SK-N-SH treated with all-trans-retinoic acid at 6 μM for 48 hours (cell line): ENCODE measurements at regions not wholly inside any gene's neighbourhood (a gene's known extent, or its start where the extent isn't known, plus 50 kb on each side); places are given as distances from the start of the nearest gene placed in this dataset.

ENCODE experiments used
- ATAC-seq: fragments of 200-7000 bp; cut with Tn5 transposase; 3 replicates; pipeline ENCODE4 v1.9.1; 2020; ENCODE audit warnings: mild to moderate bottlenecking, moderate library complexity
- ARNTL ChIP-seq: fragments of 450-650 bp; formaldehyde crosslinking; IDR thresholded peaks from 2 replicates; pipeline ENCODE4 v1.5.0; 2020; ENCODE audit warnings: low read depth, mild to moderate bottlenecking, moderate library complexity, borderline replicate concordance
- BACH2 ChIP-seq: fragments of 250-450 bp; sonication (Bioruptor Pico); IDR thresholded peaks from 2 replicates; pipeline ENCODE4 v1.9.0; 2021; ENCODE audit warnings: mild to moderate bottlenecking, borderline replicate concordance
- CREB5 ChIP-seq: fragments of 250-450 bp; sonication (Bioruptor Pico); IDR thresholded peaks from 2 replicates; pipeline ENCODE4 v1.5.1; 2020; ENCODE audit warnings: low read depth, mild to moderate bottlenecking, moderate library complexity
- CSDC2 ChIP-seq: fragments of 250-450 bp; sonication (Bioruptor Pico); IDR thresholded peaks from 2 replicates; pipeline ENCODE4 v1.5.0; 2020; ENCODE audit warnings: mild to moderate bottlenecking, moderate library complexity
- CSRNP3 ChIP-seq: fragments of 250-450 bp; sonication (Bioruptor Pico); IDR thresholded peaks from 2 replicates; pipeline ENCODE4 v1.5.1; 2021; ENCODE audit warnings: mild to moderate bottlenecking, moderate library complexity
- ESRRG ChIP-seq: fragments of 250-450 bp; sonication (Bioruptor Pico); IDR thresholded peaks from 2 replicates; pipeline ENCODE4 v1.6.1; 2021; ENCODE audit warnings: mild to moderate bottlenecking
- ISL1 ChIP-seq: fragments of 250-450 bp; sonication (Bioruptor Pico); IDR thresholded peaks from 2 replicates; pipeline ENCODE4 v2.1.2; 2022; ENCODE audit warnings: mild to moderate bottlenecking, moderate library complexity
- OSR1 ChIP-seq: fragments of 250-450 bp; sonication (Bioruptor Pico); IDR thresholded peaks from 2 replicates; pipeline ENCODE4 v1.8.0; 2022; ENCODE audit warnings: moderate library complexity, mild to moderate bottlenecking, inconsistent platforms
- PATZ1 ChIP-seq: fragments of 250-450 bp; sonication (Bioruptor Pico); IDR thresholded peaks from 2 replicates; pipeline ENCODE4 v1.8.0; 2020; ENCODE audit warnings: mild to moderate bottlenecking, moderate library complexity, borderline replicate concordance
- PPARA ChIP-seq: fragments of 250-450 bp; sonication (Bioruptor Pico); IDR thresholded peaks from 2 replicates; pipeline ENCODE4 v1.5.0; 2020; ENCODE audit warnings: mild to moderate bottlenecking, borderline replicate concordance
- RARB ChIP-seq: fragments of 250-450 bp; sonication (Bioruptor Pico); IDR thresholded peaks from 2 replicates; pipeline ENCODE4 v1.8.0; 2021; ENCODE audit warnings: mild to moderate bottlenecking, moderate library complexity
- SNAI2 ChIP-seq: fragments of 250-450 bp; sonication (Bioruptor Pico); IDR thresholded peaks from 2 replicates; pipeline ENCODE4 v1.5.0; 2020; ENCODE audit warnings: mild to moderate bottlenecking, moderate library complexity
- TCF4 ChIP-seq: fragments of 250-450 bp; sonication (Bioruptor Pico); IDR thresholded peaks from 2 replicates; pipeline ENCODE4 v1.8.0; 2021; ENCODE audit warnings: mild to moderate bottlenecking, moderate library complexity, borderline replicate concordance
- TOX ChIP-seq: fragments of 250-450 bp; sonication (Bioruptor Pico); IDR thresholded peaks from 2 replicates; pipeline ENCODE4 v1.8.0; 2021; ENCODE audit warnings: mild to moderate bottlenecking, moderate library complexity, borderline replicate concordance
- TSHZ2 ChIP-seq: fragments of 250-450 bp; sonication (Bioruptor Pico); IDR thresholded peaks from 2 replicates; pipeline ENCODE4 v1.5.0; 2020; ENCODE audit warnings: mild to moderate bottlenecking, moderate library complexity
- ZC3H10 ChIP-seq: fragments of 250-450 bp; sonication (Bioruptor Pico); IDR thresholded peaks from 2 replicates; pipeline ENCODE4 v1.5.1; 2021; ENCODE audit warnings: mild to moderate bottlenecking, moderate library complexity
- ZFP3 ChIP-seq: fragments of 250-450 bp; sonication (Bioruptor Pico); IDR thresholded peaks from 2 replicates; pipeline ENCODE4 v1.5.0; 2020; ENCODE audit warnings: mild to moderate bottlenecking, moderate library complexity
- ZFP30 ChIP-seq: fragments of 450-650 bp; formaldehyde crosslinking; IDR thresholded peaks from 2 replicates; pipeline ENCODE4 v1.5.0; 2022; ENCODE audit warnings: mild to moderate bottlenecking, moderate library complexity
- ZNF565 ChIP-seq: fragments of 450-650 bp; formaldehyde crosslinking; conservative IDR thresholded peaks from 2 replicates; pipeline ENCODE4 v1.5.0; 2020; ENCODE audit warnings: low read depth, mild to moderate bottlenecking, moderate library complexity
- ZNF70 ChIP-seq: fragments of 450-650 bp; formaldehyde crosslinking; IDR thresholded peaks from 2 replicates; pipeline ENCODE4 v1.5.0; 2020; ENCODE audit warnings: mild to moderate bottlenecking, moderate library complexity
- ZNF8 ChIP-seq: fragments of 450-650 bp; formaldehyde crosslinking; IDR thresholded peaks from 2 replicates; pipeline ENCODE4 v1.5.0; 2020; ENCODE audit warnings: mild to moderate bottlenecking, moderate library complexity

- no peak for TF ChIP-seq CSRNP3 (CRISPR knock-in tag)
- TF ChIP-seq RARB (CRISPR knock-in tag) = no peak
- TF ChIP-seq, all 23 proteins: peak for 0
These were observed 84.3 kb upstream of the UBL3 start (continued) for GRCh38 chr13:29934531-29935308.

GRCh38 chr13:29933401-29933800 lies 83.0 kb upstream of the UBL3 start:
- TF ChIP-seq ZC3H10 (CRISPR knock-in tag) (no peak), TCF4 (CRISPR knock-in tag) (no peak), OSR1 (CRISPR knock-in tag) (no peak), BACH2 (no peak), PATZ1 (CRISPR knock-in tag) (no peak), CSDC2 (CRISPR knock-in tag) (no peak), ZFP30 (CRISPR knock-in tag) (no peak), SNAI2 (no peak), PPARA (CRISPR knock-in tag) (no peak), ESRRG (no peak), CREB5 (CRISPR knock-in tag) (no peak), CSRNP3 (CRISPR knock-in tag) (no peak), ZFP3 (CRISPR knock-in tag) (no peak), ZNF8 (CRISPR knock-in tag) (no peak), ISL1 (CRISPR knock-in tag) (no peak), TSHZ2 (CRISPR knock-in tag) (no peak)
- no peak for ATAC-seq

GRCh38 chr13:29931696-29932095 lies 81.3 kb upstream of the UBL3 start:
- no peak for ATAC-seq
- TF ChIP-seq ZFP3 (CRISPR knock-in tag) (no peak), CREB5 (CRISPR knock-in tag) (no peak), ZNF565 (CRISPR knock-in tag) (no peak), TCF4 (CRISPR knock-in tag) (no peak), ZFP30 (CRISPR knock-in tag) (no peak), PPARA (CRISPR knock-in tag) (no peak), ZNF70 (CRISPR knock-in tag) (no peak), OSR1 (CRISPR knock-in tag) (no peak), TOX (no peak), SNAI2 (no peak), CSRNP3 (CRISPR knock-in tag) (no peak), ZNF8 (CRISPR knock-in tag) (no peak), ZC3H10 (CRISPR knock-in tag) (no peak), PATZ1 (CRISPR knock-in tag) (no peak), BACH2 (no peak), ARNTL (CRISPR knock-in tag) (no peak)
